Endodermal cell (in vitro differentiated cells): ENCODE measurements at regions not wholly inside any gene's neighbourhood (a gene's known extent, or its start where the extent isn't known, plus 50 kb on each side); places are given as distances from the start of the nearest gene placed in this dataset.
A peak's percentile ranks its signal among the peaks of the same experiment; 100 is the strongest.

Experiments
- DNase-seq: peaks from one replicate; pipeline ENCODE4 v3.0.0-alpha.2; 2017
- H3K27ac ChIP-seq: 2 replicates; pipeline ENCODE4 v1.5.1; 2013; ENCODE audit warnings: mild to moderate bottlenecking, low read depth, low read length, moderate library complexity
- H3K27me3 ChIP-seq: 2 replicates; pipeline ENCODE4 v1.6.1; 2013; ENCODE audit warnings: mild to moderate bottlenecking, low read length, moderate library complexity; ENCODE audit not compliant: insufficient read depth, control insufficient read depth, poor library complexity, severe bottlenecking
- H3K36me3 ChIP-seq: 2 replicates; pipeline ENCODE4 v1.7.0; 2013; ENCODE audit warnings: mild to moderate bottlenecking, low read length, moderate library complexity; ENCODE audit not compliant: control insufficient read depth, insufficient read depth
- H3K4me1 ChIP-seq: one replicate; pipeline ENCODE4 v1.7.0; 2013; ENCODE audit warnings: low read length; ENCODE audit not compliant: control insufficient read depth, insufficient read depth
- H3K4me3 ChIP-seq: 2 replicates; pipeline ENCODE4 v1.5.1; 2013; ENCODE audit warnings: mild to moderate bottlenecking, low read length, moderate library complexity
- H3K9ac ChIP-seq: 2 replicates; pipeline ENCODE4 v1.6.1; 2013; ENCODE audit warnings: mild to moderate bottlenecking, low read length, moderate library complexity; ENCODE audit not compliant: poor library complexity, severe bottlenecking; ENCODE audit errors: extremely low read depth
- H3K9me3 ChIP-seq: 2 replicates; pipeline ENCODE4 v1.6.1; 2013; ENCODE audit warnings: mild to moderate bottlenecking, low read length, moderate library complexity; ENCODE audit not compliant: control insufficient read depth
- H3K27ac Mint-ChIP-seq: 2 replicates; pipeline ENCODE4 v1.8.0; 2020; ENCODE audit warnings: mixed read lengths
- H3K27me3 Mint-ChIP-seq: 2 replicates; pipeline ENCODE4 v1.8.0; 2021; ENCODE audit warnings: mild to moderate bottlenecking, mixed read lengths; ENCODE audit not compliant: insufficient read depth
- H3K36me3 Mint-ChIP-seq: 2 replicates; pipeline ENCODE4 v1.8.0; 2020; ENCODE audit warnings: low read depth, mixed read lengths
- H3K4me1 Mint-ChIP-seq: 2 replicates; pipeline ENCODE4 v1.8.0; 2020; ENCODE audit warnings: mixed read lengths
- H3K4me3 Mint-ChIP-seq: 2 replicates; pipeline ENCODE4 v1.8.0; 2020; ENCODE audit warnings: mild to moderate bottlenecking, moderate library complexity, mixed read lengths
- H3K9me3 Mint-ChIP-seq: 2 replicates; pipeline ENCODE4 v1.8.0; 2020; ENCODE audit warnings: mild to moderate bottlenecking, mixed read lengths
- WGBS, 2 experiments: methylation state at CpG; one replicate each; pipeline versions ENCODE4 v1.1.5 to v1.1.7; 2013; ENCODE audit warnings: missing lambda C conversion rate in 2 of 2, mixed read lengths in 1 of 2; ENCODE audit not compliant: insufficient coverage in 1 of 2, insufficient read length in 1 of 2; 5-methylcytosine and 5-hydroxymethylcytosine counted together
- TF ChIP-seq, protein P1 (sequence below): fragments of 200-600 bp; sonication (generic); conservative IDR thresholded peaks from 2 replicates; pipeline ENCODE4 v1.5.0; 2021; ENCODE audit warnings: antibody characterized with exemption, mild to moderate bottlenecking

DNA sequence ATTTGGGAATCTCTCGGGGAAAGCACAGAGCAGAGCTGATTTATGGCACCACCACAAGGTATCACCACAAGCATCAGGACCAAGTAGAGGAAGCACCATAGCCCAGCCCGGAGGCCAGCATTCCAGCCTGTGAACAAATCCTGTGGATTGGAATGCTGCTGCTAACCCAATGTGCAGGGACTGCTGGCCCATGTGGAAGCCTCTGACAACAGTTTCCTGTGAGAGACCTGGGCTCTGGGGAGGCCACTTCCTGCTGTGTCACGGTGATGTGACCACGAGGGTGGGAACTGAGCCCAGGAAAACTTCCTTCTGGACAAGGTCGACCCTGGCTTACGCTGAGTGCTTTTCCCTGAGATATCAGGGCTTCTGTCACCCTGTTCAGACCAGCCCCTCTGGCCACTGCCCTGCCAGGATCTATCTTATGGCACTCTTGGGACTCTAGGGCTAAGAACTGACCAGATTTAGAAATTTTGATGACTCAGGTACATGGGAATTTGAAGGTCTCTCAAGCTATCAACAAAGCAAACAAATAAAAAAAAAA is 88.3 kb upstream of the NGF start:
- Mint-ChIP-seq H3K27me3 (no peaks in the 10 kb centered on the region), H3K4me3 (no peak overlapping the region), H3K9me3 (no peaks in the 10 kb centered on the region), H3K36me3 (no peaks in the 10 kb centered on the region), H3K4me1 (no peaks in the 10 kb centered on the region), H3K27ac (no peak overlapping the region)
- peak; percentile 52 for DNase-seq
- H3K9me3 ChIP-seq: no peaks in the 10 kb centered on the region
- TF ChIP-seq, protein P1, sequence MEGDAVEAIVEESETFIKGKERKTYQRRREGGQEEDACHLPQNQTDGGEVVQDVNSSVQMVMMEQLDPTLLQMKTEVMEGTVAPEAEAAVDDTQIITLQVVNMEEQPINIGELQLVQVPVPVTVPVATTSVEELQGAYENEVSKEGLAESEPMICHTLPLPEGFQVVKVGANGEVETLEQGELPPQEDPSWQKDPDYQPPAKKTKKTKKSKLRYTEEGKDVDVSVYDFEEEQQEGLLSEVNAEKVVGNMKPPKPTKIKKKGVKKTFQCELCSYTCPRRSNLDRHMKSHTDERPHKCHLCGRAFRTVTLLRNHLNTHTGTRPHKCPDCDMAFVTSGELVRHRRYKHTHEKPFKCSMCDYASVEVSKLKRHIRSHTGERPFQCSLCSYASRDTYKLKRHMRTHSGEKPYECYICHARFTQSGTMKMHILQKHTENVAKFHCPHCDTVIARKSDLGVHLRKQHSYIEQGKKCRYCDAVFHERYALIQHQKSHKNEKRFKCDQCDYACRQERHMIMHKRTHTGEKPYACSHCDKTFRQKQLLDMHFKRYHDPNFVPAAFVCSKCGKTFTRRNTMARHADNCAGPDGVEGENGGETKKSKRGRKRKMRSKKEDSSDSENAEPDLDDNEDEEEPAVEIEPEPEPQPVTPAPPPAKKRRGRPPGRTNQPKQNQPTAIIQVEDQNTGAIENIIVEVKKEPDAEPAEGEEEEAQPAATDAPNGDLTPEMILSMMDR: no peak
- H3K27ac ChIP-seq: no peak overlapping the region
- H3K4me1 ChIP-seq: no peaks in the 10 kb centered on the region
- 77 to 92% methylated on average over 4 to 6 of the region's 6 CpGs for WGBS, 2 experiments
- no peaks in the 10 kb centered on the region for H3K27me3 ChIP-seq
- no peak overlapping the region for H3K4me3 ChIP-seq
- H3K9ac ChIP-seq: no peak overlapping the region
- H3K36me3 ChIP-seq: no peaks in the 10 kb centered on the region

DNA sequence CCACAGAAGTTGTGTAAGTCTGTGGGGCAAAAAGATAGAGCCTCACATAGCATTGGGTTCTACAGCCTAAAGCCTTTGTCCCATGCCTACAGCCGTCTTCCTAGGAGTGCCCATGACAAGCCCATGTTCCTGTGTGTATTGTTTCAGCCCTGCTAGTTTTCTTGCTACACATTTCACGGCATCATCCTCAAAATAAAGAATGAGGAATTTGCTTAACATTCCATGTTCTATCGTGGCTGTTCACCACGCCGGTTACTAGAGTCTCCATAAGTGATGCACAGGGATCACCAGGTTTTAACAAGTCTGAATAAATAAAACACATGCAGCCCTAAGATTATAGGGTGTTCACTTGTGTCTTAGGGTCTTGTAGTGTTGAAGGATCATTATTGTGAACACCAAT is 87.4 kb upstream of the NGF start:
- Mint-ChIP-seq H3K9me3 (no peaks in the 10 kb centered on the region), H3K27me3 (no peaks in the 10 kb centered on the region), H3K27ac (no peak overlapping the region), H3K4me3 (no peak overlapping the region), H3K36me3 (no peaks in the 10 kb centered on the region), H3K4me1 (no peaks in the 10 kb centered on the region)
- no peaks in the 10 kb centered on the region for H3K9me3 ChIP-seq
- no peak overlapping the region for H3K27ac ChIP-seq
- no peak overlapping the region for H3K9ac ChIP-seq
- no peaks in the 10 kb centered on the region for H3K4me1 ChIP-seq
- 92 to 96% methylated on average over 3 to 5 of the region's 5 CpGs for WGBS, 2 experiments
- no peaks in the 10 kb centered on the region for H3K36me3 ChIP-seq
- no peaks in the 10 kb centered on the region for H3K27me3 ChIP-seq
- DNase-seq: no peak
- TF ChIP-seq, protein P1: no peak
- H3K4me3 ChIP-seq: no peak overlapping the region

DNA sequence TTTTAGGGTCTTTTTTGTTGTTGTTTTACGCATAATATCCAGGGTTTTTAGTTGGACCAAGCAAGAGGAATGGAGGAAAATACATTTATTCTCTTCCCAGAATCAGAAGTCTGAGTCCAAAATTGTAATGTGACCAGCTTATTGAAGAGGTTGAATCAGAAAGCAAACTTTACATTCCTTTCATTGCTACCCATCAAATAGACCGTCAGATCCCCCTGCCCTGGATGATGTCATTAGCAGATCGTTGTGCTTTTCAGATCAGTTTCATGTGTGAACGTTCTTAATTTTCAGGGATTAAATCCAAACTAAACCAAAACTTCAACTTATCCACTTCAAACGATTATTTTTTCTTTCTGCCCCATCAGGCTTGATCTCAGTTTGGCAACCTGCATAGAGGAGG is 85.7 kb upstream of the NGF start:
- Histone ChIP-seq H3K36me3 (no peaks in the 10 kb centered on the region), H3K27ac (no peak overlapping the region), H3K9ac (no peak overlapping the region), H3K4me1 (no peaks in the 10 kb centered on the region), H3K9me3 (no peaks in the 10 kb centered on the region), H3K4me3 (no peak overlapping the region), H3K27me3 (no peaks in the 10 kb centered on the region)
- Mint-ChIP-seq H3K36me3 (no peaks in the 10 kb centered on the region), H3K4me1 (no peaks in the 10 kb centered on the region), H3K4me3 (no peak overlapping the region), H3K27ac (no peak overlapping the region), H3K9me3 (no peaks in the 10 kb centered on the region), H3K27me3 (no peaks in the 10 kb centered on the region)
- DNase-seq: no peak
- TF ChIP-seq, protein P1: no peak
- WGBS, 2 experiments: 87 to 96% methylated on average over 4 to 5 of the region's 5 CpGs
